Suppressor macrophage treated with lipopolysaccharide for 4 hours (primary cell): ENCODE measurements at regions not wholly inside any gene's neighbourhood (a gene's known extent, or its start where the extent isn't known, plus 50 kb on each side); places are given as distances from the start of the nearest gene placed in this dataset.

ENCODE experiments used
- DNase-seq: peaks from one replicate; pipeline ENCODE4 v3.0.0-alpha.2; 2020

DNA sequence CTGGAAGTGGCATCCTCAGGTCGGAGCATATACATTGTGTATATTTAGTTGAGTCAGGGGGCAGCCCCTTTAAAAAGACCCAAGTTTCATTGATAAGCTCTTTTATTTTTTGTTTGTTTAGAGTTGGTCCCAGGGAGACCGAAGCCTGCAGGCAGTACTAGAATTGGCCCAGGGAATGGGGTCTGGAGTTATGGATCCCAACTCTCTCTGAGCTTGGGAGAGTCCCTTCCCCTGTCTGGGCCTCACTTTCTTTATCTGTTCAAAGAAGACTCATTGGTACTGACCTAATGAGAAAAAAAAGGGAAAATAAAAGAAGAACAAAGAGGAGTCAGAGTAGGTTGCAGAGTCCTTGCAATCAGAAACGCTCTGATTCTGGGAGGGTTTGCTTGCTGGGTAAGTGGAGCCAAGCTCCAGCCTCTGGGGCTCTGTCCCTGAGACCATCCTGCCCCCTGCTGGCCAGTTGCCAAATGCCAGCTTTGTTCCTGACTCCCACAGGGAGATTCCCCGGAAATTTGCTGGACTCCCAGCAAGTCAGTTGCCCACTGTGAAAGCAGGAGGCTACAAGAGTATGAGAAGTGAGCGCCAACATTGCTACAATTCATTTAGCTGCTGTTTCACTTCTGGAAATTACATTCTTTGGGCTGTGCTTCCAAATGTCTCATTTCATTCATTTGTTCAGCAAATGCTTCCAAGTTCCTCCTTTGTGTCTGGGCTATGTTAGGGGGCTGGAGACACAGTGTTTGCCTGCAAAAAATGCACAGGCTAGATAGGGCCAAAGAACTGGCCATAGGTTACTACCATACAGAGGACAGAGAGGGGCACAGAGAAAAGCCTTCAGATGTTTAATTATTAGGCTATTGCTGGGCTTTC lies 156.2 kb downstream of the MELK start:
- DNase-seq: peak; percentile 93

DNA sequence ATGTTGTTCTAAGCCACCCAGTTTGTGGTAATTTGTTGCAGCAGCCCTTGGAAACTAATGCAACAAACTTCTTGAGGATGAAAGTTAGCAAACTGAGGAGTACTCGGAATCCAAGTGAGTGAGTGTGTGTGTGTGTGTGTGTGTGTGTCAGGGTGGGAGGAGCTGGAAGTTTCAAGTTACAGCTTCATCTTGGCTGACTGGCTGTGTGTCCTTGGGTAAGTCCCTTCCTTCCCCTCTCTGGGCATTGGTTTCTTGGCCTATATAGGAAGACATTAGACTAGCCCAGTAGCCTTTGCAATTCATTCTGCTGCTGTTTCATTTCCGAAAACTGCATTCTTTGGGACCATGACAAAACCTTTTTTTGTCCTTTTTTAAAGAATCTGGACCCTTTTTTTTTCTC lies 157.2 kb downstream of the MELK start:
- DNase-seq: peak; percentile 13

- no peak for DNase-seq
Measured at GRCh38 chr9:36730414-36730813, 157.7 kb downstream of the MELK start.

- peak; percentile 87 for DNase-seq
Measured at GRCh38 chr9:36731068-36731956, 158.6 kb downstream of the MELK start.

GRCh38 chr9:36734737-36735136 lies 162.0 kb downstream of the MELK start:
- no peak for DNase-seq

DNA sequence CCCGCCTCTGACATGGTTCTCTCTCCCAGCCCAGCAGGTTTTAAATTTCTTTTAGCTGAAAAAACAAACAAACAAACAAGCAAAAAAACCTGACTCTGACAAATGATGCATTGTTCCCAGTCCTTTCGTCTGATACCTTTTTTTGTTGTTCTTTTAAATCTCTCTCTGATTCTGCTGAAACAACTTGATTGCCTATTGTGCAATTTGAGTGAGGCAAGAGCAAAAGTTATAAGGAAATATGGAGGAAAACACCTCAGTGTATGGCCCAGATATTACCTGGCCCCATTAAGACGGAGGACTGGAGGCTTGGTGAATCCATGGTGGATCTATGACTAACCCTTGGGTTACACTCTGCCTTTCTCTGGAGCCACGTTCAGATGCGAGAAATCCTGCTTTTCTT lies 164.0 kb downstream of the MELK start:
- no peak for DNase-seq

GRCh38 chr9:36738318-36738976 lies 165.8 kb downstream of the MELK start:
- DNase-seq: no peak

GRCh38 chr9:36739373-36740116 lies 166.8 kb downstream of the MELK start:
- DNase-seq: no peak

- DNase-seq: no peak
Measured at GRCh38 chr9:36742264-36742663, 169.6 kb downstream of the MELK start.

DNA sequence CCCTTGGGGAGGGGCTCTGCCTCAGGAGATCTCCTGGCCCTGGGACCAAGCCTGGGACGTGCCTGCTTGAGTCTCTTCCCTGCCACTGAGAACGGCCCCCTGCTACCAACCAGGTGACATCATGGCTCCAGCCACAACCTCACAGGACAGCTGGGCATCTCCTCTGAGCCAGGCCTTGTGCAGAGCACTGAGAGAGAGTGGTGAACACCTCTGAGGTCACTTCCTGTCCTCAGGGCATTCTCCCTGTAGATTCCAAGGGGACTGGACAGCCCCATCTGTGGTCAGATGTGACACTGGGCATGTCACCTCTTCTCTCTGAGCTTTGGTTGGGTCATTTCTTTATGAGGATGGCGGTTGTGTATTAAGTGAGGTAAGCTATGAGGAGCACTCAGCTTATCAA lies 172.0 kb downstream of the MELK start:
- no peak for DNase-seq

- no peak for DNase-seq
Measured at GRCh38 chr9:36745977-36746376, 173.3 kb downstream of the MELK start.

DNA sequence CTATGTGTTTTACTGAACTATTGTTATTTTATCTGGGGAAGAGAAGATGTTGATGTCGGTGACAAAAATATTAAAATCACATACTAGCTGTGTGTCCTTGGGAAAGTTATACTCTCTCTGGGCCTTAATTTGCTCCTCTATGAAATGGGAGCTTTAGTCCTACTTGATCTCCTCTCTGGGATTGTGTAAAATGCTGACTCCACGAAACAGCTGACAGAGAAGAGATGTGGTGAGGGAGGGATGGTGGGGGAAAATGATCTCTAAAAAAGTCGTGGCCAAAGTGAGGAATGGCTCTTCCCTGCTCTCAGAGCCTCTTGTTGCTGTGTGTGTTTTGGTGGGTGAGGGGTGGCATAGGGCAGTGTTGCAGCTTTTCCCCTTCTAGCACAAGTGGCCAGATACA lies 173.7 kb downstream of the MELK start:
- DNase-seq: no peak

DNA sequence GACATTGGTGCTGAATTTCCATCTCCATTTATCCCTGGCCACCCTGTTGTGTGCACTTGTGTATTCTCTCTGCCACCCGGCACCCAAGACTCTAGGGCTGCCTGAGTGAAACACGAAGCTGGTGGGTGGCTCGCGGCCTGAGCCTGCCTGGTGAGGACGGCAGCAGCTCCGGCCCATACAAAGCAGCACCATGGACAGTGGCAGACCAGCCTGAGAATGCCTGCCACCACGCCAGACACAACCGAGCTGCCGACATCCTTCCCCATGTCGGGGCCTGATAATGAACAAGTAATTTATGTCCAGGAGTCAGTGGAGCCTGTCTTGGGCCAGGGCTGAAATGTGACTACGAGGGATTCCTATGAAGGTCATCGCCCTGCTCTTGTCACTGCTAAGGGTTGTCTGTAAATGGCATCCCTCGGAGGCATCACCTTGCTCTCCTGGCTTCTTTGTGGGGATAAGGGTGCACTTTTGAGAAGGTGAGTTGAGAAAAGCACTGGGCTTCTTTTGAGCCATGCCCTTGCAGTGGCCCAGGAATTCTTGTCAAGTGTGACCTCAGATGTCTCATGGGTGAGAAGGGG lies 175.7 kb downstream of the MELK start:
- DNase-seq: peak; percentile 37

DNA sequence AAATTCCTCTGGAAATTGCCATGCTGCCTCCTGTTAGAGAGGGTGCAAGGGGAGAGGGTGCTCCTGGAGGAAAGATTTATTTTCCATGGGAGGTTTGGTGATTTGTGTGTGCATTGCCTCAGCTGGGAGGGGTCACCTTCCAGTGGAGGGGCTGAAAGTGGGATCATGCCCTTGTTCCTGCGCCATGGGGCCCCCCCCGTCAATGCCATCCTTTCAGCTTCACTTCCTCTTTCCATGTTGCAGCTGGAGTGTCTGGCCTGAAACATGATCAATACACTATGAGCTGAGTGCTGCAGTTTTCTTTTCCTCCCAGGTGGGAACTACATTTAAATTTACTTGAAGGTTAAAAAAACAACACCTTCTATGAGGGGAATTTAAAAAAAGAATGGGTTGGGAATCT lies 176.8 kb downstream of the MELK start:
- no peak for DNase-seq

GRCh38 chr9:36750630-36751029 lies 177.9 kb downstream of the MELK start:
- no peak for DNase-seq

DNA sequence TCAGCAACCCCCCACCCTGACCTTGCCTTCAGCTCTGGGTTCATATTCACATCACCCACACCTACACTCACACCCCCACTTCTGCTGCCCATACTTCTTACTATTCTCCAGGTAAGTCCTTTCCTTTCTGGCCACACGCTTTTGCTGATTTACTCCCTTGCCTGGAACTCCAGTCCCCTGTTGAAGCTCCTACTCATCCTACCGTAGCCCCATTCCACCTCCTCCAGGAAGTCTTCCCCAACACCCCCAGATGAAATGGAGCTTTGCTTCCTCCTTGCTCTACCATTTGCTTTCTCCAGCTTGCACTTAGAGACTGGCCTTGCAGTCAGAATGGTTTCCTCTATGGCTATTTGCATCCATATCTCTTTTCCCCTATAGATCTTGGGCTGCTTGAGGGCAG lies 182.3 kb downstream of the MELK start:
- DNase-seq: no peak

DNA sequence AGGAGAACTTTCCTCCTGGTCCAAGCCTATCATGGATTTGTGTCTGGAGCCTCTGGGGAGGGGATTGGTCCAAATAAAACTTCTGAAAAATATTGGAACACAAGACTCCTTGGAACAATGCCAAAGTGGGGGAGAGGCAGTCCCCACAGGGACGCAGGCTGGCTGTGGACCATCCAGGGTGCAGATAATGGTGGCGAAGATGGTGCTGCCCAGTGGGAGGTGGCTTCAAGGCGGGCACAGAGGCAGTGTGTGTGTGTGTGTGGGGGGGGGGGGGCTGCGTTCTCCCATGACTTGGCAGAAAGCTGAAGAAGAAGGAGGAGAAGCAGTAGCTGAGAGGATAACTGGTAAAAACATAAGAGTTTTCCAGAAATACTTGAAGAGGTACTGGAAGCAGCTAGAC lies 186.4 kb downstream of the MELK start:
- no peak for DNase-seq

GRCh38 chr9:36759976-36760375 lies 187.3 kb downstream of the MELK start:
- no peak for DNase-seq

DNA sequence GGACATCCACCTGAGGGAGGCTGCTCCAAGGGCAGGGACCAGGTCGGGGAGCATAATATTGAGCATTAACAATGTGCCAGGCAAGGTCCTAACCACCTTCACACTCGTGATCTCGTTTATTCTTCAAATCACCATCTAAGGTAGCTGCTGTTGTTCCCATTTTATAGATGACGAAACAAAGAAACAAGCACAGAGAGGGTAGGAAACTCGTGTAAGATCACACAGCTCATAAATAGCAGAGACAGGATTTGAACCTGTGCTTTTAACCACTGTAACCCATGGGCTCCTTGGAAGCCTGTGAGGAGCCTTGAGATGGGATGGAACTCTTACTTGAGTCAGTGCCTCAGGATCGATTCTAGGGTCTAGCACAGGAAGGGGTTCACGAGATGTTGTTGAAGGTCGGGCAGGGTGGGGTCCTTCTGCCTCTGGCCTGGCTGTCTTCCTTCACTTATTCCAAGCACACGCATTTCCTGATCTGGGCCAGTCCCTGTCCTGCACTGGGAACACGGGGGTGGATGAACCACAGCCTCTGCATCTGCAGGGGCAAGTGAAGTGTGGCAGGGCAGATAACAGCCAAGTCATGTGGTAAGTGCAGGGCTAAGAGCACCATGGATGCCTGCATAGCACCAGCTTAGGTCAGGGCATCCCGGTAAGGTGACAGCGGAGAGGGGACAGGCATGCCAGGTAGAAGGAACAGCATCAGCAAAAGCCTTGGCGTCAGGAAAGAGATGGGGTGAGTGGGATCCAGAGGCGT lies 188.1 kb downstream of the MELK start:
- no peak for DNase-seq

DNA sequence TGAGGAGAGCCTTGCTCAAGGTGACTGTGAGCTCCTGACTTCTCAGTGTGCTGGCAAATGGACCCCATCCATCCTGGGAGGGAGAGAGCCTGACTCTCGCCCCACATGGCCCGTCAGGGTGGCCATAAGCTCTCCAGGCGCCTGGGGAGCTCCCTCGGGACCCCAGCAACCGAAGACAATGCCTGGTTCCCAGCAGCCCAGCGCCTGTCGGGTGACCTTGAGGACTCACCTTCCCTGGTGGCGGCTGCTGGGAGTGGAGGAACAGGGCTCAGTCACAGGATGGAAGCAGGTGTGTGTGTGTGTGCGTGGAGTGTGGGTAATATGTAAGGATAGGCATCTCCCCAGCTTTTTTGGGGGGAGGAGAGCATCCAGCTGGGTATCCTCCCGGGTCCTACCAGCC lies 190.3 kb downstream of the MELK start:
- DNase-seq: no peak

GRCh38 chr9:36763778-36764177 lies 191.1 kb downstream of the MELK start:
- DNase-seq: no peak
